OCI-LY3 (cell line): ENCODE measurements at regions not wholly inside any gene's neighbourhood (a gene's known extent, or its start where the extent isn't known, plus 50 kb on each side); places are given as distances from the start of the nearest gene placed in this dataset.

ENCODE experiments used
- H2AFZ ChIP-seq: fragments of 200-600, 300-600 bp; shearing (Covaris generic); 2 replicates; pipeline ENCODE4 v1.6.0; 2014; ENCODE audit warnings: antibody characterized with exemption, low read depth, low read length
- H3K27ac ChIP-seq: fragments of 200-600, 300-600 bp; sonication (generic); 2 replicates; pipeline ENCODE4 v1.5.1; 2014; ENCODE audit warnings: mild to moderate bottlenecking, low read length, moderate library complexity, mixed read lengths
- H3K27me3 ChIP-seq: fragments of 200-600, 300-600 bp; sonication (generic); 2 replicates; pipeline ENCODE4 v1.6.1; 2014; ENCODE audit warnings: low read depth, low read length, mixed read lengths
- H3K36me3 ChIP-seq: fragments of 200-600, 300-600 bp; sonication (generic); replicated peaks from 2 replicates; pipeline ENCODE3; 2014; ENCODE audit warnings: low read depth, low read length, mixed read lengths
- H3K4me1 ChIP-seq: fragments of 300-600, 200-600 bp; sonication (generic); 2 replicates; pipeline ENCODE4 v1.6.1; 2014; ENCODE audit warnings: low read length, mixed read lengths
- H3K4me2 ChIP-seq: fragments of 200-600, 300-600 bp; sonication (generic); 2 replicates; pipeline ENCODE4 v1.6.1; 2014; ENCODE audit warnings: low read length, mixed read lengths
- H3K4me3 ChIP-seq: fragments of 300-600, 200-600 bp; sonication (generic); 2 replicates; pipeline ENCODE4 v1.5.1; 2014; ENCODE audit warnings: antibody characterized with exemption, mild to moderate bottlenecking, low read length, moderate library complexity
- H3K79me2 ChIP-seq: fragments of 300-600, 200-600 bp; shearing (Covaris generic); 2 replicates; pipeline ENCODE4 v1.6.1; 2014; ENCODE audit warnings: mild to moderate bottlenecking, low read length, mixed read lengths
- H3K9ac ChIP-seq: fragments of 300-600, 200-600 bp; shearing (Covaris generic); 2 replicates; pipeline ENCODE4 v1.6.0; 2014; ENCODE audit warnings: mild to moderate bottlenecking, low read length, moderate library complexity
- H3K9me3 ChIP-seq: fragments of 200-600, 300-600 bp; shearing (Covaris generic); 2 replicates; pipeline ENCODE4 v1.6.1; 2014; ENCODE audit warnings: low read length, mixed read lengths; ENCODE audit not compliant: insufficient read depth
- H4K20me1 ChIP-seq: fragments of 200-600, 300-600 bp; sonication (generic); 2 replicates; pipeline ENCODE4 v1.6.1; 2016; ENCODE audit warnings: low read length, mixed read lengths; ENCODE audit not compliant: insufficient read depth
- EZH2phosphoT487 ChIP-seq: fragments of 200-600 bp; shearing (Covaris generic); IDR thresholded peaks from 2 replicates; pipeline ENCODE4 v1.6.1; 2018; ENCODE audit warnings: antibody characterized with exemption, mixed run types, low read depth
- TF ChIP-seq, protein P1 (sequence below): fragments of 200-600, 300-600 bp; sonication (generic); IDR thresholded peaks from 2 replicates; pipeline ENCODE4 v1.5.1; 2014; ENCODE audit warnings: antibody characterized with exemption, low read length, low read depth

- Histone ChIP-seq H3K4me2 (no peak overlapping the region), H3K27me3 (peaks cover 9% of the 10 kb centered on the region; the same call in 1 of the 2 replicates), H3K36me3 (no peaks in the 10 kb centered on the region), H3K79me2 (no peaks in the 10 kb centered on the region), H3K27ac (no peak overlapping the region), H3K4me3 (no peak overlapping the region), H3K4me1 (no peaks in the 10 kb centered on the region), H3K9me3 (no peaks in the 10 kb centered on the region), H2AFZ (no peak overlapping the region), H3K9ac (no peak overlapping the region), H4K20me1 (no peaks in the 10 kb centered on the region)
- TF ChIP-seq EZH2phosphoT487, result no peak
- TF ChIP-seq, protein P1, sequence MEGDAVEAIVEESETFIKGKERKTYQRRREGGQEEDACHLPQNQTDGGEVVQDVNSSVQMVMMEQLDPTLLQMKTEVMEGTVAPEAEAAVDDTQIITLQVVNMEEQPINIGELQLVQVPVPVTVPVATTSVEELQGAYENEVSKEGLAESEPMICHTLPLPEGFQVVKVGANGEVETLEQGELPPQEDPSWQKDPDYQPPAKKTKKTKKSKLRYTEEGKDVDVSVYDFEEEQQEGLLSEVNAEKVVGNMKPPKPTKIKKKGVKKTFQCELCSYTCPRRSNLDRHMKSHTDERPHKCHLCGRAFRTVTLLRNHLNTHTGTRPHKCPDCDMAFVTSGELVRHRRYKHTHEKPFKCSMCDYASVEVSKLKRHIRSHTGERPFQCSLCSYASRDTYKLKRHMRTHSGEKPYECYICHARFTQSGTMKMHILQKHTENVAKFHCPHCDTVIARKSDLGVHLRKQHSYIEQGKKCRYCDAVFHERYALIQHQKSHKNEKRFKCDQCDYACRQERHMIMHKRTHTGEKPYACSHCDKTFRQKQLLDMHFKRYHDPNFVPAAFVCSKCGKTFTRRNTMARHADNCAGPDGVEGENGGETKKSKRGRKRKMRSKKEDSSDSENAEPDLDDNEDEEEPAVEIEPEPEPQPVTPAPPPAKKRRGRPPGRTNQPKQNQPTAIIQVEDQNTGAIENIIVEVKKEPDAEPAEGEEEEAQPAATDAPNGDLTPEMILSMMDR, result no peak
These were observed 149.0 kb upstream of the GSC start for GRCh38 chr14:94918896-94919295.

DNA sequence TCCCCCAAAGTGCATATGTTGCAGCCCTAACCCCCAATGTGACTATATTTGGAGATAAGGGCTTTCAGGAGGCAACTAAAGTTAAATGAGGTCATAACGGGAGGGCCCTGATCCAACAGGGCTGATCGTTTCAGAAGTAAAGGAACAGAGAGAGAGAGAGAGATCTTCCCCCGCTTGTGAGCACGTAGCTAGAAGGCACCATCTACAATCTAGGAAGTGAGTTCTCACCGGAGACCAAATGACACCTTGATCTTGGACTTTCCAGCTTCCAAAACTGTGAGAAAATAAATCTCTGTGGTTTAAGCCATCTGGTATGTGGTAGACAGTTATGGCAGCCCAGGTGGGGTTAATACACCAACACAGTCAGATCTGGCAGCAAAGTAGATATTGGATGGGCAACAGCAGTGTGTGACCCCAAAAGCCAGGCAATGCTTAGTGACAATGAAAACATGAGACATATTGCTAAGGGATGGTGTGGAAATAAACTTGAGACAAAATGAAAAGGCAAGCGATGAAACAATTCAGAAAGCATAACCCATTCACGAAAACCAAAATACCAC is 147.2 kb upstream of the GSC start:
- Histone ChIP-seq H3K9me3 (no peaks in the 10 kb centered on the region), H3K27me3 (peaks cover 12% of the 10 kb centered on the region; the same call in 1 of the 2 replicates), H4K20me1 (no peaks in the 10 kb centered on the region), H3K4me1 (no peaks in the 10 kb centered on the region), H3K4me2 (no peak overlapping the region), H3K4me3 (no peak overlapping the region), H3K27ac (no peak overlapping the region), H3K79me2 (no peaks in the 10 kb centered on the region), H2AFZ (no peak overlapping the region), H3K9ac (no peak overlapping the region), H3K36me3 (no peaks in the 10 kb centered on the region)
- TF ChIP-seq EZH2phosphoT487, result no peak
- TF ChIP-seq, protein P1, result no peak

DNA sequence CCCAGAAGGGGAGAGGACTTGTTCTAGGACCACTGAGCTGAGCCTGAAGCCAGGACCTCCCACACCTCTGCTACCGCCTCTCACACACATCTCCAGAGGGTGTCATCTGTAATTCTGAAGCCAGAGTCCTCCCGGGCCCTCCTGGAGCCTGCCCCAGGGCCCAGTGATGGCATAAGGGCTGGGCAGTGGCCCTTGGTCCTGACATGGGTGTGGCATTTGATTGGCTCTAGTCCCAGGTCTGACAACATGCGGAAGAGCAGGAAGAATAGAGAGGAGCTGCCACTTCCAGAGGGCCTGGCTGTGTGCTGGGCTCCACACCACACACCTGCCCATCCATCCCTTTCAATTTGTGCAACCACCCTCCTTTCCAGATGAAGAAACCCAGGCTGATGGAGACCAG is 144.3 kb upstream of the GSC start:
- Histone ChIP-seq H3K9ac (no peak overlapping the region), H3K27me3 (peaks cover 14% of the 10 kb centered on the region; the same call in 1 of the 2 replicates), H4K20me1 (no peaks in the 10 kb centered on the region)

DNA sequence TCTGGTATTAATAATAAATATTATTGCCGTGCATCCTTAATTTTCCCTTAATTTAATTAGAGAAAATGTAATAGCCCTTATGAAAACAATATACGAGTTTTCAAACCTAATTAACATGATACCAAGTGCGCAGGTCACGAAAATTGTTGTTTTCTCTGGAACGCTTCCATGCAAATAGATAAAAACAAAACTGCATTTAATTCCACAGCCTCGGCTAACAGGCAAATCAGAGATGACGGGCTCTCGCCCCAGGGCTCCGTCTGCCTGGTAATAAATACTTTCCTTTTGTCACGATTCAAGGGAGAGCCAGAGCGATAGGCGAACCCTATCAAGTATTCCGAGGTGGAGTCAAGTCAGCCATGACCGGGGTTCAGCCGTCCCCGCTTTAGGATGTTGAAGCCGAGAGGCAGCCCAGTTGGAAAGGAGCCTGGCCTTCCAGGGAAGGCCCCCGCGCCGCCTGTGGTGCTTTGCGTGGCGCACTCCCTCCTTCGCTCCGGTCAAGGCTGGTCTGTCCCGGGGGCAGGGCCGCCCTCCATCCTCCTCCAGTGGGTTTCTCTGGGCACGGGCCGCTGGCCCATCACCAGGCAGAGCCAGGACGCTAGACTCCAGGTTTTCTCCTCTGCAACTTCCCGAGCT is 137.8 kb upstream of the GSC start:
- Histone ChIP-seq H3K27ac (no peak overlapping the region), H3K36me3 (no peaks in the 10 kb centered on the region), H3K79me2 (no peaks in the 10 kb centered on the region)

More for the DNA sequence above, 144.3 kb upstream of the GSC start:
- H3K27ac ChIP-seq, result no peak overlapping the region
- H3K4me3 ChIP-seq, result no peak overlapping the region
- H3K4me1 ChIP-seq, result no peaks in the 10 kb centered on the region
- no peaks in the 10 kb centered on the region for H3K79me2 ChIP-seq
- no peaks in the 10 kb centered on the region for H3K9me3 ChIP-seq
- TF ChIP-seq EZH2phosphoT487, result no peak
- TF ChIP-seq, protein P1, result no peak
- no peak overlapping the region for H2AFZ ChIP-seq
- H3K4me2 ChIP-seq, result no peak overlapping the region
- no peaks in the 10 kb centered on the region for H3K36me3 ChIP-seq

More for the DNA sequence above, 137.8 kb upstream of the GSC start:
- no peaks in the 10 kb centered on the region for H3K4me1 ChIP-seq
- no peak overlapping the region for H3K9ac ChIP-seq
- no peak overlapping the region for H3K4me3 ChIP-seq
- H2AFZ ChIP-seq, result no peak overlapping the region
- TF ChIP-seq EZH2phosphoT487, result no peak
- TF ChIP-seq, protein P1, result no peak
- peaks cover 31% of the 10 kb centered on the region; the same call in 1 of the 2 replicates for H3K27me3 ChIP-seq
- H3K9me3 ChIP-seq, result no peaks in the 10 kb centered on the region
- no peaks in the 10 kb centered on the region for H4K20me1 ChIP-seq
- no peak overlapping the region for H3K4me2 ChIP-seq
